A673 (cell line): ENCODE measurements at regions not wholly inside any gene's neighbourhood (a gene's known extent, or its start where the extent isn't known, plus 50 kb on each side); places are given as distances from the start of the nearest gene placed in this dataset.

Source experiments
- BruUV-seq: library from RNA; stranded (reverse); fragments of 400-500 nt; replicated peaks from 2 replicates; lab custom pipeline; 2021; lab: Mats Ljungman, UMichigan
- CTCF ChIA-PET: fragments of 300-600 bp; sonication (Branson Sonifier 250); formaldehyde crosslinking; loops from one replicate; lab custom pipeline; 2022; ENCODE audit warnings: antibody characterized with exemption; lab: Charles Lee
- POLR2A ChIA-PET: fragments of 300-600 bp; sonication (Branson Sonifier 250); formaldehyde crosslinking; loops from one replicate; lab custom pipeline; 2022; ENCODE audit warnings: antibody characterized with exemption; ENCODE audit not compliant: low non-redundant PET; lab: Charles Lee
- DNase-seq: peaks from one replicate; pipeline ENCODE4 v3.0.0-alpha.2; 2015; ENCODE audit warnings: low spot score
- H3K27ac ChIP-seq: fragments of 200-600 bp; sonication (generic); 2 replicates; pipeline ENCODE4 v1.5.1; 2016; ENCODE audit warnings: mixed run types, low read depth, mild to moderate bottlenecking, mixed read lengths, antibody characterized with exemption, low read length; ENCODE audit not compliant: poor library complexity, severe bottlenecking
- H3K27me3 ChIP-seq: fragments of 200-600 bp; sonication (generic); replicated peaks from 2 replicates; pipeline ENCODE4 v1.6.1; 2017; ENCODE audit warnings: mixed run types, low read depth, mild to moderate bottlenecking, mixed read lengths, antibody characterized with exemption, low read length; ENCODE audit not compliant: insufficient read depth, poor library complexity
- H3K36me3 ChIP-seq: fragments of 200-600 bp; sonication (generic); 2 replicates; pipeline ENCODE4 v1.6.1; 2016; ENCODE audit warnings: mixed run types, mild to moderate bottlenecking, mixed read lengths, antibody characterized with exemption, low read length; ENCODE audit not compliant: insufficient read depth, poor library complexity, severe bottlenecking
- H3K4me1 ChIP-seq: fragments of 200-600 bp; sonication (generic); 2 replicates; pipeline ENCODE4 v1.6.1; 2017; ENCODE audit warnings: mixed run types, mild to moderate bottlenecking, mixed read lengths, antibody characterized with exemption, low read length; ENCODE audit not compliant: insufficient read depth, poor library complexity, severe bottlenecking
- H3K4me3 ChIP-seq: fragments of 200-600 bp; sonication (generic); 2 replicates; pipeline ENCODE4 v1.5.1; 2016; ENCODE audit warnings: low read depth, mixed run types, mild to moderate bottlenecking, mixed read lengths, low read length; ENCODE audit not compliant: poor library complexity, severe bottlenecking
- H3K9me3 ChIP-seq: fragments of 200-600 bp; sonication (generic); 2 replicates; pipeline ENCODE4 v1.6.1; 2016; ENCODE audit warnings: mixed run types, low read depth, mild to moderate bottlenecking, mixed read lengths, antibody characterized with exemption, low read length; ENCODE audit not compliant: poor library complexity, severe bottlenecking
- EZH2 ChIP-seq: fragments of 200-600 bp; sonication (generic); IDR thresholded peaks from 2 replicates; pipeline ENCODE4 v1.6.1; 2017; ENCODE audit warnings: borderline replicate concordance, low read depth, mild to moderate bottlenecking, mixed read lengths, antibody characterized with exemption, low read length; ENCODE audit not compliant: poor library complexity, severe bottlenecking
- intact Hi-C: fragments of 100-400 bp; cut with micrococcal nuclease; formaldehyde crosslinking; loops from one replicate; pipeline ENCODE4 v1.10.0; 2022; ENCODE audit not compliant: unreplicated experiment
- TF ChIP-seq, protein P1 (sequence below): fragments of 300-800, 200-600 bp; sonication (generic); conservative IDR thresholded peaks from 2 replicates; pipeline ENCODE4 v1.5.1; 2017; ENCODE audit warnings: low read depth, mild to moderate bottlenecking, antibody characterized with exemption, low read length, moderate library complexity, mixed read lengths

GRCh38 chr18:76251691-76252090 lies 243.4 kb downstream of the ZNF516 start:
- intact Hi-C loops: loop anchor here (10.0 kb wide), 1 partner anchor 357 kb away; no protein-coding TSS in a partner anchor
- TF ChIP-seq, protein P1, sequence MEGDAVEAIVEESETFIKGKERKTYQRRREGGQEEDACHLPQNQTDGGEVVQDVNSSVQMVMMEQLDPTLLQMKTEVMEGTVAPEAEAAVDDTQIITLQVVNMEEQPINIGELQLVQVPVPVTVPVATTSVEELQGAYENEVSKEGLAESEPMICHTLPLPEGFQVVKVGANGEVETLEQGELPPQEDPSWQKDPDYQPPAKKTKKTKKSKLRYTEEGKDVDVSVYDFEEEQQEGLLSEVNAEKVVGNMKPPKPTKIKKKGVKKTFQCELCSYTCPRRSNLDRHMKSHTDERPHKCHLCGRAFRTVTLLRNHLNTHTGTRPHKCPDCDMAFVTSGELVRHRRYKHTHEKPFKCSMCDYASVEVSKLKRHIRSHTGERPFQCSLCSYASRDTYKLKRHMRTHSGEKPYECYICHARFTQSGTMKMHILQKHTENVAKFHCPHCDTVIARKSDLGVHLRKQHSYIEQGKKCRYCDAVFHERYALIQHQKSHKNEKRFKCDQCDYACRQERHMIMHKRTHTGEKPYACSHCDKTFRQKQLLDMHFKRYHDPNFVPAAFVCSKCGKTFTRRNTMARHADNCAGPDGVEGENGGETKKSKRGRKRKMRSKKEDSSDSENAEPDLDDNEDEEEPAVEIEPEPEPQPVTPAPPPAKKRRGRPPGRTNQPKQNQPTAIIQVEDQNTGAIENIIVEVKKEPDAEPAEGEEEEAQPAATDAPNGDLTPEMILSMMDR: no peak
- TF ChIP-seq EZH2: no peak
- H3K4me3 ChIP-seq: no peak overlapping the region
- H3K36me3 ChIP-seq: no peaks in the 10 kb centered on the region
- BruUV-seq: no TSS peak
- ChIA-PET POLR2A (no interaction called here), CTCF (no interaction called here)
- H3K9me3 ChIP-seq: no peaks in the 10 kb centered on the region
- H3K27me3 ChIP-seq: peaks cover 11% of the 10 kb centered on the region
- no peaks in the 10 kb centered on the region for H3K4me1 ChIP-seq
- DNase-seq: no peak
- H3K27ac ChIP-seq: no peak overlapping the region

DNA sequence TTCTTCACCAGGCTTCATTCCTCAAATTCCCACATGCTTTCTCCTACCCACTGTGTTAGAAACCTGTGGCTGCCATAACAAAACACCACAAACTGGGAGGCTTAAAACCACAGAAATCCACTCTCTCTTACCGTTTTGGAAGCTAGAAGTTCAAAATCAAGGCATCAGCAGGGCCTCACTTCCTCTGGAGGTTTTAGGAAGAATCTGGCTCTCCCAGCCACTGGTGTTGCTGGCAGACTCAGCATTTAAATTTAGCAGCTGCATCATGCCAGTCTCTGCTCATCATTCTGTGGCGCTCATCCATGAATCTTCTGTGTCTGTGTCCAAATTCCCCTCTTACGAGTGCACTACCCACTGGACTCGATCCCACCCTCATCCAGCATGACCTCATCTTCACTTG lies 248.5 kb downstream of the ZNF516 start:
- CTCF ChIA-PET: no interaction called here
- BruUV-seq: no TSS peak
- no peak overlapping the region for H3K27ac ChIP-seq
- H3K36me3 ChIP-seq: no peaks in the 10 kb centered on the region
- no peaks in the 10 kb centered on the region for H3K9me3 ChIP-seq
- no peak overlapping the region for H3K4me3 ChIP-seq
- intact Hi-C loops: no loop called here
- POLR2A ChIA-PET: no interaction called here
- TF ChIP-seq, protein P1: no peak
- TF ChIP-seq EZH2: no peak
- no peak for DNase-seq
- H3K27me3 ChIP-seq: no peaks in the 10 kb centered on the region
- H3K4me1 ChIP-seq: no peaks in the 10 kb centered on the region

DNA sequence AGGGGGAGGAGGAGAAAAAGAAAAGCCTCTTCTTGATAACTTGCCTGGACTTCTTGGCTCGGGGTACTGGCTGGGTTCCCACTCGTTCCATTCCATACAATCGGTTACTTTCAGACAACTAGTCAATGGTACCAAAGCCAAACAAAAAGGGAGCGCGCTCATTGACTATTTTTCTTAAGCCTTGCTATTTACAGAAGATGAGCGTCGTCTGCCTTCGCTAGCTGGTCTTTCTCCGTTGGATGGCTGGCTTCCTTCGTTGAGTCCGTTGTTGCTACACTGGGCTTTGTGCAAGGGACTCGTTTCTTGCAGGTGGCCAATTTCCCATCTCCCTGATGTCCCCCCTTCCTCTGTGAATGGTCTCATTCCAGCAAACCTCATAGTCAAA lies 260.4 kb downstream of the ZNF516 start:
- POLR2A ChIA-PET: no interaction called here
- no peak overlapping the region for H3K4me3 ChIP-seq
- TF ChIP-seq, protein P1: no peak
- no peak for TF ChIP-seq EZH2
- H3K27me3 ChIP-seq: peaks cover 20% of the 10 kb centered on the region
- CTCF ChIA-PET: no interaction called here
- BruUV-seq: no TSS peak
- no peak overlapping the region for H3K27ac ChIP-seq
- intact Hi-C loops: no loop called here
- H3K9me3 ChIP-seq: no peaks in the 10 kb centered on the region
- no peak for DNase-seq
- no peaks in the 10 kb centered on the region for H3K36me3 ChIP-seq
- H3K4me1 ChIP-seq: no peaks in the 10 kb centered on the region
